C4-2B (cell line): ENCODE measurements at regions not wholly inside any gene's neighbourhood (a gene's known extent, or its start where the extent isn't known, plus 50 kb on each side); places are given as distances from the start of the nearest gene placed in this dataset.

Experiments used
- CTCF ChIP-seq: fragments of 450-650 bp; conservative IDR thresholded peaks from 2 replicates; pipeline ENCODE4 v1.5.1; 2017; ENCODE audit warnings: mild to moderate bottlenecking
- ZFX ChIP-seq: fragments of 450-650 bp; IDR thresholded peaks from 2 replicates; pipeline ENCODE4 v1.6.1; 2017

DNA sequence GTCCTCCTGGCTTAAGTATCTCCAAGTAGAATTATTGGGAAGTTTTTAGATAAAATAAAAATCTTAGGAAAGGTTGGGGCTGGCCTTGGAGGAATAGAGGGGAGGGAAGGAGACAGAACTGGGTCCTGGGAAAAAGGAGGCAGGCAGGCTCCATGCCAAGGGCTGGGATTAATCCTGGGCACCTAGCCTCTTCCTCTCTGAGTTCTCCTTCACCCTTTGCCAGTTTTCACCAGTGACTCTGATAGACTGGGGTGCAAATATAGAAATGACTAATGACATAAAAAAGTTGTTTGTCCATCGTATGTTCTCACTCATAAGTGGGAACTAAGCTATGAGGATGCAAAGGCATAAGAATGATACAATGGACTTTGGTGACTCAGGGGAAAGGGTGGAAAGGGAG lies 81.9 kb downstream of the RMI1 start:
- TF ChIP-seq CTCF (no peak), ZFX (no peak)
